SIG-M5 treated with dmso at 0.1 percent for 504 hours (cell line): ENCODE measurements at regions not wholly inside any gene's neighbourhood (a gene's known extent, or its start where the extent isn't known, plus 50 kb on each side); places are given as distances from the start of the nearest gene placed in this dataset.

Source experiments
- DNase-seq: peaks from one replicate; lab custom pipeline; 2025; ENCODE audit not compliant: unreplicated experiment; lab: John Stamatoyannopoulos, UW

DNA sequence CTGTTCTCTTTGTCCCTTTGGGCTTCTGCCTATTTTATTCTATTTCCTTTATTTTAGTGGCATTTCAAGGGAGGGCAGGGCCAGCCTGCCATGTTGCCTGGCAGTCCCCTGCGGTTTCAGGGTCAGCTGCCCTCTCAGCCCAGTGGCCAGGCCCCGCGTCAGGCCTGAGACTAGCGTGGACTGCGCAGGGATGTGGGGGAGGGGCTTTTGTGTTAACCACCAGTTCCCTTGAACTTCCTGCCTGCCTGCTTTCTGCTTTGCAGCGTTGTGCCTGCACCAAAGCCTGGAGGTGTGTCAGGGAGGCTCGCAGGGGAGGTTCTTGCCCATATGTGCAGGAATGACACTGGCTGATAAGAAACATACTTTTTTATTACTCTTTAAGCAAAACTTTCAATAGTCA lies 157.6 kb downstream of the SLC35B3 start:
- DNase-seq: no peak

DNA sequence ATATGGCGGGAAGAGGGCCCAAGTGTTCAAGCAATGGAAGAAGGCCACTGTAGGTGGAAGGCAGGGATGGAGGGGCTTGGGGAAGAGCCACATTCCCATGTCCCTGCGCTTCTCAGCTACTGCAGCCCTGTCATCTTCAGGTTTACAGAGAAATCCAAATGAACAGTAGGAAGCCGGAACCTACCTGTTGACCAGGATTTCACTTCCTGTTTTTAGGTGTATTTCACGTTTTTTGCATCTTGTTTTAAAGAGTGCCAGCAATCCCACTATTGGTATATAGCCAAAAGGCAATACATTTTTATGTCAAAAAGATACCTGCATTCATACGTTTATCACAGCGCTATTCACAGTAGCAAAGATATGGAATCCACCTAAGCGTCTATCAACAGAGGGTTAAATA lies 159.2 kb downstream of the SLC35B3 start:
- no peak for DNase-seq

DNA sequence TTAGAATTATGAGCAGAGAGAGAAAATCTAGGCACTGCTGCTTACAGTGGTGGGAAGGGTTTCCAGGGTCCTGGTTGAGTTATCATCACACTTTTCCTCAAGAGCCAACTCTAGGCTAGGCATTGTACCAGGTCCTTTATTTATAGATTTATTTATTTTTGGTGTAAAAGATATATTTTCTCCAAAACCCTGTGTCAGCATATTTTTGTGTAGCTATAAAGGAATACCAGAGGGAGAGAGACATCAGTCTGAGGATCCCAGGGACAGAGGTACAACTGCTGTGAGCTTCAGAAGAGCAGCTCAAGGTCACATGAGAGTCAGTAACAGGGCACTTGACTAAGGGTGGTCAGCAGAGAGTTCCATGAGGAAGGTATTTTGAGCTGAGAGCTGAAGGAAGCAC lies 159.7 kb downstream of the SLC35B3 start:
- no peak for DNase-seq

DNA sequence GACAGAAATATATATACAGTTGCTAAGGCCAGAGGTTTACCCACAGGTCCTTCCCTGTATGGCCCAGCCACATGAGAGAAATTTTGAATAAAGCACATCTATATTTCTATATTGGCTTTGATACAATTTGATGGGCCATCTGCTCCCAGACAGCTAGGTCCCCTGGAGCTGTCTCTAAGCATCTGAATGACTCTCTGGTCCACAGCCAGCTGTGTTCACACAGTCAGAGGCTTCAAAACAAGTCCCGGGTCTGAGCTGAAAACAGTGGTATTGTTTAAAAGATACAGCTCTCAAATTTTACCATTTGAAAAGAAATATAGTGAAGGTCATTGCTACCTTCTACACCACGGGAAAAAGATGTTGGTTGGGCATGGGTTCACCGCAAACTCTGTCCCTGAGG lies 161.1 kb downstream of the SLC35B3 start:
- DNase-seq: no peak

DNA sequence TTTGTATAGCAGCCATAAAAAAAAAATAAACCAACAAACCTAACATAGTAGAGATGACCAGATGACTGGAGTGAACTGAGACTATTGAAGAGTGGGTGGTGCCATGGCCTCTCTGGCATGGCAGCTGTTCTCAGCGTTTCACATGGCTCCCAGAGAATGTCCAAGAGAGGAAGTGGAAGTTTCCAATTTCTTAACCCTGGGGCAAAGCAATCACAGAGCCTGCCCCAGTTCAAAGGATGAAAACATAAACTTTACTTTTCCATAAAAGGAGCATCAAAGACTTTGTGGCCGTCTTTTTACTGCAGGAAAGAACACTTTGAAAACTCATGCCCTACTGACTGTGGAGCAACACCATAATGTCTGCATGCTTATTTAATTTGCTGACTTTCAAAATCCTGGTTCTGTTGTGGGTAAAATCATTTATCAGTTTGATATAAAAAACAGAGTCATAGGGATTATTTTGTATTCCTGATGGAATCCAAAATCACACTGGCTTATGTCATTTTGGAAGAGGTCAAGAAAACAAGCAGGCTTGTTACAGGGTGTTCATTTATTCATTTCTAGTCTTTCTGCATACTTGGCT lies 165.4 kb downstream of the SLC35B3 start:
- DNase-seq: no peak

DNA sequence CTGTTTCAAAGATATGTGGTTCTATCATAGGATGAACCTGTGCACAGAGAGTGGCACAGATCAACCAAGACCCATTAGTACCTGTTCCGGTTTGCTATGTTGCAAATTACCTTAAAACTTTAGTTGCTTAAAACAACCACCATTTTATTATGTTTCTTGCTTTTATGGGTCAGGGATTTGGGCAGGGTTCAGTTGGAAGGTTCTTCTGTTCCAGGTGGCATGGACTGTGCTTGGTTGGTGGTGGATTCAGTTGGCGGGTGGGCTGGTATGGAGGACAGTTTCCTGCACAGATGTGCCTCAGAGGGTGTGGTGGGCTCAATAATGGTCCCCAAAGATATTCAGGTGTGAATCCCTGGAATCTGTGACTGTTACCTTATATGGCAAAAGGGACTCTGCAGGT lies 166.3 kb downstream of the SLC35B3 start:
- DNase-seq: no peak

DNA sequence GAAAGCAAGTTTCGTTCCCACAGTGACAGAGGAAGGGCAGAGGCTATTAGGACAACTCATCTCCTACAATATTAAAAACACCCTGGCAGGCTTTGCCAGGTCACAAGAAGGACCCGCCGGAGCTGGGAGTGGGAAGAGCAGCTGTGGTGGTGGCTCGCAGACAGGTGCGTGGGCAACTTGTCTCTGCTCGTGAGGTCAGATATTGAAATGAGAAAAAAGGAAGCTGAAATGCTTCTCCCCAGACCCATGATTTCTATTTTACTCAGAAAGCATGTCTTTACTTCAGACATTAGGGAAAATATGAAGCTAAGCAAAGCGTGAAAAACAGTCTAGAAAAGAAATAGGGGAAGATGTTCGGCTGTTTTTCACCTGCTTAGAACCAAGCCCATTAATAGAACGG lies 166.3 kb upstream of the EEF1E1 start:
- no peak for DNase-seq

DNA sequence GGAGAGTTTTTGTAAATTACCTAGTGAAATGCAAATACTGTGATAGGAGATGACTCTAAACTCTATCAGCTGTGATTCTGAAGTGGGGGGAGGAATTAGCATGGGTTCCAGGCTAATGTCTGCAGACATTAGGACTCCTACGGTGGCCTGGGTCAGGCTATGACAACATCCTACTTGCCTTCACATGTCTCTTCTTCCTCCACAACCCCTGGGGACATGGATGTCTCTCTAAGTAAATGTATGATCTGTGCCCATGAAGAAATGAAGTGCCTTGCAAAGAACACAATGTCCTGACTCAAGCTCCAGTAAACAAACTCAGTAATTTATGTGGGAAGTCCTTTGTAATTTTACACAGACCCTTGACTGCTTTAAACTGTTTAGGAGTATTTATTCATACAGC lies 165.8 kb upstream of the EEF1E1 start:
- DNase-seq: no peak

DNA sequence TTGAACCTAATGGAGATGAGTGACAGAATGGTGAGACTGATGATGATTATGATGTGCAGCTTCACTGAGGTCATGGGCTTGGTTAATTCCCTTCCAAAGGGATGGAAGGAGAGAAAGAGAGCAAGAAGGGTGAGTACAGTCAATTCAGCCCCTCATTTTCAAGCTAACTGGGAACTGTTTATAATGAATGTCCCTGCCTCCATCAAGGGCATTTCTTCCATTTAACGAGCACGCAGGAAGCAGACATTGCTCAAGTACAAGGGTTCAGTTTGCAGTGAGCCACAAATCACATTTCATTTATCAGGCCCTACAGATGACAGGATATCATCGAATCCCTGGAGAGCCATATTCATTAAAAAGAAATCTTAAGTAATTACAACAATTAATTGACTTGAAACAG lies 158.3 kb upstream of the EEF1E1 start:
- no peak for DNase-seq

DNA sequence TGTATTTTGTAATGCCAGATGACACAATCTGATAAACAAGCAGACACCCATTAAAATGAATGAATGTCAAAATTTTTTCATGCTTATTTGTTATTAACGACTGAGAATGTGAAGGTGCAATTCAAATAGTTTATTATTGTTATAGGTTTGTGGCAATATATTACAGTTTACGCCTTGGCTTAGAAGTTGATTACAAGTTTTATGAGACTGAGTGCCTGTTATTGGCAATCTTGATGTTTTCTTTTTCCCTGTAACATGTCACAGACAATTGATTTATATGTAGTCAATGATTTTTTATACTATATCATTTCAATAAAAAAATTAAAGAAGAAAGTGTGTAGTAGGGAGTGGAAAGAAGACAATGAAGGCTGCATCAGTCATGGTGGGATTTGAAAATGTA lies 144.1 kb upstream of the EEF1E1 start:
- DNase-seq: no peak

DNA sequence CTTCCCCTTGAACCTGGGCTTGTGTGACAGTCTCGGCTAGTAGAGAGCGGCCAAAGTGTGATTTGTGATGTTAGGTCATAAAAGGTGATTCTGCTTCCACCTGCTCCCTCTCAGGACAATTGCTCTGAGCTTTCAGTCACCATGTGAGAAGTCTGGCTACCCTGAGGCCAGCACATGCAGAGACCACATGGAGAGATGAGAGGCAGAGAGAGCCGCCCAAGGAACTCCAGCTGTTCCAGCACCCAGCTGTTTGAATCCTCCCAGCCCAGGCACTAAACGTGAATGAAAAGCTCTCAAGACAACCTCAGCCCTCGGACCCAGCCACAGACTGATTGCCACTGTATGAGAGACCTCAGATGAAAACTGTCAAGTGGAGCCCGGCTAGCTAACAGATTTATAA lies 143.4 kb upstream of the EEF1E1 start:
- no peak for DNase-seq

DNA sequence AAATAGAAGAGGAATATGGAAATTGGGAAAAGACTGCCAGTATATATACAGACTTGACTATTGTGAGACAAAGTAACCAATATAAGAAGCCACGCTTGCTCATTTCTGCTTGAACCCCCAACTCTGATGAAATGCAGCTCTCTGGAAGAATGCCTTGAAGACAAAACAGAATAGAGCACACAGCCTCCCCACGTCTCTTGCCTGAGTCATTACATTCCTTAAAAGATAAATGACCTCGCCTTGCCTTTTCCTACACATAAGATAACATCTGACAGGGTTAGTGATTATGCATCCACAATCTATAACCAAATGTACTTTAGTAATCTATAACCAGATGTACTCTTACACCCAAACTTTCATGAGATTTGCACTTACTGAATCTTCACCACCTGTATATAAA lies 141.1 kb upstream of the EEF1E1 start:
- DNase-seq: no peak

DNA sequence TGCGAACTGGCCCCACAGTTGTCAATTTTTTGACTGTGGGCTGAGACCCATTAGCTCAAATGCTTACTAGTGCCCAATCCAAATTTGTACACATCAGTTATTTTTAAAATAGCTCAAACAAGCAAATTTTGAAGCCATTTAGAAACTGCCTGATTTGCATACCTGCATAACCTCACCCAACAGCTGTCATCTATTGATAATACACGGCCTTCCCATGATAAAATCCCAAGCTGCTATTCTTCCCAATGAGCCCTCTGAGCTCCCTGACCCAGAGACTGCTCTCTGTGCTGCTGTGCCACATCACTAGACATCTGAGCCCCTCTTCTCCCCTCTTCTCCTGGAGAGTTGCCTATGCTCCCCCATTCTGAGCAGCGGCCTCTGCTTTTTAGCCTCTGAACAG lies 140.5 kb upstream of the EEF1E1 start:
- no peak for DNase-seq

DNA sequence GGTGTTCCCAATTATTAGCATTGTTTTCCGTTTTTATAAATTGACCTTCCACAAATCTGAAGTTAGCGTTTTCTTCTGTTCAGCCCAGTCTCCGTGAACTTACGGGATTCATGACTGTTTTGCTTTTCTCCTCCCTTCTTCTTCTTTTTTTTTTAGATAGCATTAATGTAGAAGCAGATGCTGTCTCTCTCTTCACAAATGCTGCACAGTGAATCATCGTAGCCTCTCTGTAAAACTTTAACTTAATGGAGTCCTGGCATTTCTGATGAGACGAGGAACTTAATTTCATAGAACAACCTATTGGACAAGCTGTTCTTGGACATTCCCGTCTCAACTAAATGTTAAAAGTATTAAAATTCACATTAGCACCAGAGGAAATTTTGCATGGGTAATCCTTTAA lies 138.0 kb upstream of the EEF1E1 start:
- DNase-seq: no peak

DNA sequence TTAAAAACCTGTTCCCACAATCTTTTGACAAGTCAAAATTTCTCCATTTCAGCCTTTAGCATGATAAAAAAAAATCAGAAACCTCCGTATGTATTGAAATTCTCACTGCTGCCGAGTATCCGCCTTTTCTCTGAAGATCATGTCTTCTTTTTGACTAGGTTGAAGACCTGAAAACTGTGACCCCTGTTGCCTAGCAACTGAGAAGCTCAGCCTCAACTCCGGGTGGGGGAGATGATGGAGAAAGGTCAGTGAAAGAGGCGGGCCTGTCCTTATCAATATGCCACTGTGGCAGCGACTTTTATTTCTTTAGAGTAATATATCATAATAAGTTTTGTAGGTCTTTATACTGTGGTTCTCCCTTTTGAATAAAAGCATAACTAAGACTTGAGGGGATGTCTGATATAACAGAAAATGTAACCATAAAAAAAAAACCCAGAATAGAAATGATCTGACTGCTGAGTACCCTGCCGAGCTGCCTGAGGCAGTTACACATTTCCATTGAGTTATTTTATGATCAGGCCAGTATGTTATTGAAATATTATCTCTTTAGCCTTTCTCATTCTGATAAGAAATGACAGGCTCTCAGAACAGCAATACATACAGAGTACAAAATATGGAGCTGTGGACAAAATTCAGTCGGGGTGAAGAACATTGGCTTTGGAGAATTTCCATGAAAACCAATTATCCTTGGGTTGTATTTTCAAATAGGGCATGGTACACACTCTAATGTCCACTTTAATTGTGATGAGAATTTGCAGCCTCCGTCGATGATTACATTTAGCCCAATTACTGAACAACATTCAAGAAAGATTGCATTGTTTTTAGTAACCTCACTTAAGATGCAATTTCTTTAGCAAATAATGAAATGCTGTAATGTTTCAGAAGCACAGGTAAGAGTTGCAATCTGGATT lies 136.7 kb upstream of the EEF1E1 start:
- DNase-seq: no peak

DNA sequence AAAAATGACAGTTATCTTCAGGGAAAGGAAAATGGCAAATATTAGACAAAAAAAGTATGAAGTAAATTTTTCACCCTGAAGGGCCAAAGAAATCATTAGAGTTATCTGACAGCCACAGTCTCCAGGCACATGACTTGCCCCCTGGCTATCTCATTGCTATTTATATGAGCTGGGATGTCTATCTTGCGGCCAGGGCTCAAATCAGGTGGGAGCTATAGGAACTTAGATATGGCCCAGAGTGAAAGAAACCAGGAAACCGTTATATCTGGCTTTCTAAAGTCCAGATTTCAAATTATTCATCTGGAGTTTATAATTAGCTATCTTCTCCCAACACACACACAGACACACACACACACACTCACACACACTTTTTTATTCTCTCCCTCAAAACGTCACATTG lies 135.3 kb upstream of the EEF1E1 start:
- DNase-seq: no peak

DNA sequence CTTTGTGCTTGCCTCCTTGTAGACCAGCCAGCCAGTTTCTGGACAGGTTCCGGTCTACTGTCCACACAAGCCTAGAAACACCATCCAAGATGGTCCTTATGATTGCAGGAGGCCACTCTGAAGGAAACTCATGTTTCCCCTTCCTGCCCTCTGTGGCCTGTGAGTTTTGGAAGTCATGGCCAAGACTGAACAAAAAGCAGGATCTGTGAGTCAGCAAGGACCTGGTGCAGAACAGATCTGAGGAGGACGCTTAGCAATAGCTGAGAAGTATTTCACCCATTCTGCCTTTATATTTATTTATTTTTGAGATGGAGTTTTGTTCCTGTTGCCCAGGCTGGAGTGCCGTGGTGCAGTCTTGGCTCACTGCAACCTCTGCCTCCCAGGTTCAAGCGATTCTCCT lies 134.6 kb upstream of the EEF1E1 start:
- DNase-seq: no peak

DNA sequence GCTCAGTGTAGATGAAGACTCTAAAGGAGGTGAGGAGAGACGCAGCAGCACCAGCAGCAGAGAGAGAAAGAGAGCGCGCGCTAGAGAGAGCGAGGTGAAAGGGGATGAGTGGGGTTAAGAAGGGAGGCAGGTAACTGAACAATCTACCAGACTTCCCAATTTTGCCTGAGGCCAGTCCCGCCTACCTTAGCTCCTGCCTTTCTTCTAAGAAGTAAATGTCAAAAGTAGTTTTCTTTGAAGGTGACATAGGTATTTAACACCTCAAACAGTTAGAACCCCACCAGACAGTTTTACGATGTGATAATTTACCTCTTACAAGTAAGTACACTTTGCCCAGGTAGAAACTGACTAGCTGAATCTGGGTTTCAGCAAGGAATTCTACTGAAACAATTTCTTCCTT lies 132.0 kb upstream of the EEF1E1 start:
- DNase-seq: no peak

DNA sequence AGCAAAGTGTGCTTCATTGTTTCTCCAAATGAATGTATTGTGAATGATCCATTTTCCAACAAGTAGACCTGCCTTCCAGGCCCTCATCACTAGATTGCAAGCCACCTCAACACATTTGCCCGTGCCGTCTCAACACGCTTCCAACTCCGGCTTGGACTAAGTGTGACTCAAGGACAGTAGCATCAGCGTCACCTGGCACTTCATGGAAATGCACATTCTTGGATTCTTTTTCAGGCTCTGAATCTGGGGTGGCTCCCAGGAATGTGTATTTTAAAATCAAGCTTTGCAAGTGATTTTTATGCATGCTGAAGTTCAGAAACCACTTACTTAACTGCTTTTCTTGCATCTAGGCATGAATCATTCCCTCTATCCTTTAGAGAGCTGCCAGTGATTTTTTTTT lies 129.6 kb upstream of the EEF1E1 start:
- DNase-seq: no peak

DNA sequence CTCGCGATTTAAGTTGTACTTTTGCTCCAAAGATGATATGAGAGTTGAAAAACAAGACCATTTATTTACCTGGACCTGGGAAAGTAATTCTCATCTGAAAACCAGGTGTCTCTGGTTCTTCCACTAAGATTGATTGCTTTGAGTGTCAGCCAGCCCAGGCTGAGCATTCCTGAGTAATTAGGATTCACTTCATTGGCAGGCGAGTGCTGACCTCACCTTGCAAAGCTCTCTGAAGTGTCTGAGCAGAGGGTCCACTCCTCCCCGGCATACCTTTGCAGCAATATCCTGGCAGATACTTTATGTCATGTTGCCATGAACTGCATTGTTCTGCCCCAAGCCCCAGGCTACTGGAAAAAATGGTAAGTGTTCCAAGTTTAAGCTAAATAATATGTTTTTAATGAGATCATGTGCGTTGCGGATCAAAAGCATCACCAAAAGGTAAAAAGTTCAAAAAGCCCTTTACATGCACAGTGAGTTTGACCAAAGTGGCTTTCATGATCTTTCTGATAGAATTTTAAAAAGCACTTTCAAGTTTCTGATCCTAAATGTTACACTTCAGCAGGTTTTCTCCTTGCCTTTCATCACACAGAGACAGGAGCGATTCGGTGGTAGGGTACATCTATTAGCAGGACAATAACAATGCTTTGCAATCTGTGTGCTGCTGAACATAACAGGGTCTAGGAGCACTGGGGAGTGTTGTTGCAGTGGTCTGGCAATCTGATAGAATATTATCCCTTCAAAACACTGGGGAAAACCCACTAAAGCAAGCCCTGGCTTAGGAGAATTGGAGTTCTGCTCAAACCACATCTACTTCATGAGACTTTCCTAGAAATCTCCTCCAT lies 127.8 kb upstream of the EEF1E1 start:
- no peak for DNase-seq

DNA sequence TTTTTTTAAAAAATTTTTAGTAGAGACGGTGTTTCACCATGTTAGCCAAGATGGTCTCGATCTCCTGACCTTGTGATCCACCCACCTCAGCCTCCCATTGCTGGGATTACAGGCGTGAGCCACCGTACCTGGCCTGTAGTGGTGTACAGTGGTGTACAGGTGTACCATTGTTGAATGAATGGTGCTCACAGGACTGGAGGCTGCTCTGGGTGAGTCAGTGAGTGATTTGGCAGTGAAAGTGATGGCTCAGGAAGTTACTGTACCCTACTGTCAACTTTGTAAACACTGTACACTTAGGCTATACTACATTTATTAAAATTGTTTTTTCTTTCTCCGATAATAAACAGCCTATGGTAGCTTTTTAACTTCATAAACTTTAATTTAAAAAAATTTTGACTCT lies 122.8 kb upstream of the EEF1E1 start:
- DNase-seq: no peak

DNA sequence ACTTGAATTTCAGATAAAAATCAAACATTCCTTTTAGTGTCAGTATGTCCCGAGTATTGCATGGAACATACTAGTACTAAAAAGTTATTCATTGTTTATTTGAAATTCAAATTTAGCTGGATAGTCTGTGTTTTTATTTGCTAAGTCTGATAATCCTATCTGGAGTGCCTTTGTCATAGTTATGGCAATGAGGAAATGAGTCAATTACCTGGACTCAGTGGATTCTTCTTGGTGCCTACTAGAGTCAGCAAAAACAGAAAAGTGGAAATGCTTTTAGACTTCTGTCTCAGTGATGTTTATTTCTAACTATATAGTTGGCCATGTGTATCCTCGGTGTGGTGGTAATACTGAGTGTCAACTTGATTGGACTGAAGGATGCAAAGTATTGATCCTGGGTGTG lies 121.3 kb upstream of the EEF1E1 start:
- DNase-seq: no peak
